NCI-H146 (cell line): ENCODE measurements at regions not wholly inside any gene's neighbourhood (a gene's known extent, or its start where the extent isn't known, plus 50 kb on each side); places are given as distances from the start of the nearest gene placed in this dataset.
"Not testable (repeated sequence)": the region's sequence is repeated elsewhere in the genome, so short reads cannot be mapped to it uniquely, and the experiment has no call there.

Experiments used
- DNase-seq: peaks from one replicate; lab custom pipeline; 2025; lab: John Stamatoyannopoulos, UW

- no peak for DNase-seq
Observed at GRCh38 chr6:115241373-115241772, 819.3 kb downstream of the FRK start.

GRCh38 chr6:115221198-115221597 lies 839.5 kb downstream of the FRK start:
- no peak for DNase-seq

- no peak for DNase-seq
Observed at GRCh38 chr6:115220551-115221159, 840.0 kb downstream of the FRK start.

GRCh38 chr6:115219645-115220044 lies 841.0 kb downstream of the FRK start:
- no peak for DNase-seq

- DNase-seq = no peak
Observed at GRCh38 chr6:115216835-115217234, 843.9 kb downstream of the FRK start.

- no peak for DNase-seq
Observed at GRCh38 chr6:115214283-115214682, 846.4 kb downstream of the FRK start.

- DNase-seq = no peak
Observed at GRCh38 chr6:115203381-115203780, 857.3 kb downstream of the FRK start.

GRCh38 chr6:115194981-115195638 lies 852.3 kb upstream of the HS3ST5 start:
- no peak for DNase-seq

GRCh38 chr6:115191989-115192388 lies 849.2 kb upstream of the HS3ST5 start:
- DNase-seq = no peak

GRCh38 chr6:115190534-115190933 lies 847.7 kb upstream of the HS3ST5 start:
- DNase-seq = no peak

- not testable (repeated sequence) for DNase-seq
Observed at GRCh38 chr6:115175456-115175855, 832.6 kb upstream of the HS3ST5 start.

GRCh38 chr6:115165912-115166311 lies 823.1 kb upstream of the HS3ST5 start:
- not testable (repeated sequence) for DNase-seq

GRCh38 chr6:115159733-115160132 lies 816.9 kb upstream of the HS3ST5 start:
- DNase-seq = no peak

GRCh38 chr6:115137910-115138309 lies 795.1 kb upstream of the HS3ST5 start:
- DNase-seq = peak; percentile 7

GRCh38 chr6:115133790-115134189 lies 791.0 kb upstream of the HS3ST5 start:
- DNase-seq = no peak

- no peak for DNase-seq
Observed at GRCh38 chr6:115131709-115132490, 789.1 kb upstream of the HS3ST5 start.

- not testable (repeated sequence) for DNase-seq
Observed at GRCh38 chr6:115121513-115121912, 778.7 kb upstream of the HS3ST5 start.

- no peak for DNase-seq
Observed at GRCh38 chr6:115120391-115120790, 777.6 kb upstream of the HS3ST5 start.

GRCh38 chr6:115091461-115091860 lies 748.6 kb upstream of the HS3ST5 start:
- DNase-seq = no peak

GRCh38 chr6:115078555-115078954 lies 735.7 kb upstream of the HS3ST5 start:
- DNase-seq = no peak

- DNase-seq = no peak
Observed at GRCh38 chr6:115071962-115072361, 729.1 kb upstream of the HS3ST5 start.

GRCh38 chr6:115067690-115068447 lies 725.0 kb upstream of the HS3ST5 start:
- DNase-seq = no peak
